Stimulated activated CD8-positive, alpha-beta memory T cell treated with anti-CD3 and anti-CD28 coated beads, Interleukin-12 subunit alpha, Interleukin-12 subunit beta, amount 100 ng/mL, for 1 hour (primary cell): ENCODE measurements at regions not wholly inside any gene's neighbourhood (a gene's known extent, or its start where the extent isn't known, plus 50 kb on each side); places are given as distances from the start of the nearest gene placed in this dataset.
"Not testable (repeated sequence)": the region's sequence is repeated elsewhere in the genome, so short reads cannot be mapped to it uniquely, and the experiment has no call there.

ENCODE experiments used
- DNase-seq: peaks from one replicate; pipeline ENCODE4 v3.0.0-alpha.2; 2020; ENCODE audit warnings: low read depth

DNA sequence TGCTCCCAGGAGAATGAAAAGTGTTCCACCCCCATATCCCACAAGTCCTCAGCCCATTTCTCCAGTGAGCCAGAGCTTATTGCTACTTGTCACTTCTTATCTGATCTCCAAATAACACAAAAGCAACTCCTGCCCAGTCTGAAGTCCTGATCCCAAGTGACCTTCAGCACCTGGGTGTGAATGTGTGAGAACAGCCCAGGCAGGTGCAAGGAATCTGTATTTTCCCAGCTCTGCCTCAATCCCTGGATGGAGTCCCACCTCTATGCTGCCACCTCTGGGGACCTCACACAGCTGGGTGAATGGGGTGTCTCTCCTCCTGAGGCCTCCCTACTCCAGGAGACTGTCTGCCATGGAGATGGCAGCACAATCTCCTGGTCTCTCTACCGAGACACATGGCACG lies 402.4 kb upstream of the PROX1 start:
- DNase-seq: no peak

DNA sequence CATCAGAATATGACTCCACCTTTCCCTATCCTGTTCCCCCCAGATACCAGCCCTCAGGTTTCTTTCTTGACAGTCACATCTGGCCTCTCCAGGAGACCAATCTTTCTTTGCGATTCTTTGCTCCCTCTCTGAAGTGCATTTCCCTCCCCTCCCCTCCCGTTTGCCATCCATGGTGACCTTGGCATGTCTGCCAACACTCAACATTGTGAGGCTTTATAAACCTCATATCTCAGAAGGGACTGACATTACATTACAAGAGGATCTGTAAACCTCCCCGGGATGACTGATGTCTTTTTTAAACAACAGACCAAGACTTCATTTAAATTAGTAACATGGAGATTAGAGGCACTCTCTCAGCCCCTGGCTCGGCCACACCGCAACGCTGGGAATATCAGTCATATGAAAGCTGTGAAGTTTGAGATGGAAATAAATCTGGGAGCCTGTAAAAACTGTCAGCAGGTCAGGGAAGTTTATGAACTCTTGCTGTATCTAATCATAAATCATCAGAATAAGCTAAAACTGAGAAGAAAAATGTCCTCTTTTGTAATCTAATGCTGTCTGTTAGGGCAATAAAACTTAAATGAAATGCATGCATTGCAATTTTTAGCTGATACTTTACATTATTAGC lies 401.7 kb upstream of the PROX1 start:
- DNase-seq: no peak

DNA sequence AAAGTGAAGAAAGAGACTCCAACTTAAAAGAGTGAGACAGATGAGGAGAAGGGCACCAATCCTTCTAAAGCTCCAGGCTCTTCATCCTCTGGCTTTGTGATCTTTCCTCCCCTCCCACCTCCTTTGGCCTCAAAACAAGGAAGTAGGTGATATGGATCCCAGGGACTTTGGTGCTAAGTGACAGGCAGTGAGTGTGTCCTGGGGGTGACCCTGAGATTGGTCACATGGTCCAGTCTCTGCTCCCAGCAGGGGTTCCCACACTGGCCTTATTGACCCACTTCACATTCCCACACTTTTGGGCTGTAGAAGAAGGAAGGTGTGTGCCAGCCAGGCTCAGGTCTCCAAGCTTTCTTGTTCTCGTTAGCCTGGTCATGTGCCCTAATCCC lies 401.2 kb upstream of the PROX1 start:
- DNase-seq: no peak

DNA sequence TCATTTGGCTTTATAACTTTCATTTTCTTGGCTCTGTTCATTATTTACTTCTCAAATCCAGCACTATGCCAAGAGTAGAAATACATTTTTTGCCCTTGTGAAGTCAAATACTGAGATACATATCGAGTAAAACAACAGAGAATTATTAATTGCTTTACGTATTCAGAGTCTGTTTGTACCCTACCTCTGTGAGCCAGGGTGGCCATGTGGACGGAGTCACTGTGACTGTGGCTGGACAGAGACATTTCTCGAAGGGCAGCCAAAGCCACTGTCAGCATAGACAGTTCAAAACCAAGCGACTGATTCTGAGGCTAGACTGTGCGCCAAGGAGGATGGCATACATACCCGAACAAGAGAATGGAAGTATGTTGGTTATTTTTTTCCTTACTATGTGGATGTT lies 391.0 kb upstream of the PROX1 start:
- no peak for DNase-seq

DNA sequence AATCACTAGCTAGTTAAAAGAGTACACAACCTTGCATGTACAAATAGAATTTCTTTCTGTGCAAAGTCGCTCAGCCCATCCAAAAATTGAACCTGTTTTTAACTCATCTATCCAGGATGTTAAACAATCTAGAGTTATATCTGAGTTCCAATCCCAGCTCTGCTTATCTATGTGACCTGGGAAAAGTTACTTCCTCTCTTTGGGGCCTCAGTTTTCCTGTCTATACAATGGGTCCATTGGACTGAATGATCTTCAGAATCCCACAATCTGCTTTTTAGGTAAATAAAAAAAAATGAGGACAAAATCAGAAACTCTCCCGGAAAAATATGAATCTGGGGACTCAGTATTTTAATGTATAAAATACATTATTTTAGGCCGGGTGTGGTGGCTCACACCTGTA lies 389.5 kb upstream of the PROX1 start:
- no peak for DNase-seq

DNA sequence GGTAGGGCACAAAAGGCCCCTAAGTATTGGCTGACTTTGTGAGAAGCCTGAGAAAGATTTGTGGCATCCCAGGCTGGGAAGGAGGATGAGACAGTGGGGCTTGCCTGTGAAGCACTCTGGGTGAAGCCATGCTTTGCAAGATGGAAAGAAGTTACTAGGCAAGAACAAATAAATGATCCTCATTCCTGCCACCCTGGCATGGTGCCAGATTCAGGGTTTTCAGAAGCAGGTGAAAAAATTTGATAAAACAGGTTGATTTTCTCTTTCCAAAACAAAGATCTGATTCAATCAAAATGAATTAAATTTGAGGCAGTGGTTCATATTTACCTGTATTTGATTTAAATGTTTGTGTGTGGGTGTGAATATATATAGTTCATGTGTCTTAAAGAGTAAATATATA lies 386.9 kb upstream of the PROX1 start:
- DNase-seq: no peak

DNA sequence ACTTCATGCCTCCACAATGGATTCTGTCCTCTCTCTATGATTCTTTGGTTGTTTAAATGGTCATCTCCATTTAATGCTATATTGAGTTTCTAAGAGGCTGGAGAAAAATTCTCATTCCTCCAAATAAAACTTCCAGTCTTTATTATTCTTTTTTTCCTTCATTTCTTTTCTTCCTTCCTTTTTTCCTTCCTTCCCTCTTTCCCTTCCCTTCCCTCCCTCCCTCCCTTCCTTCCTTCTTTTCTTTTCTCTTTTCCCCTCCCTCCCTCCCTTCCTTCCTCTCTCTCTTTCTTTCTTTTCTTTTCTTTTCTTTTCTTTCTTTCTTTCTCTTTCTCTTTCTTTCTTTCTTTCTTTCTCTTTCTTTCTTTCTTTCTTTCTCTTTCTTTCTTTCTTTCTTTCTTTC lies 386.1 kb upstream of the PROX1 start:
- not testable (repeated sequence) for DNase-seq

DNA sequence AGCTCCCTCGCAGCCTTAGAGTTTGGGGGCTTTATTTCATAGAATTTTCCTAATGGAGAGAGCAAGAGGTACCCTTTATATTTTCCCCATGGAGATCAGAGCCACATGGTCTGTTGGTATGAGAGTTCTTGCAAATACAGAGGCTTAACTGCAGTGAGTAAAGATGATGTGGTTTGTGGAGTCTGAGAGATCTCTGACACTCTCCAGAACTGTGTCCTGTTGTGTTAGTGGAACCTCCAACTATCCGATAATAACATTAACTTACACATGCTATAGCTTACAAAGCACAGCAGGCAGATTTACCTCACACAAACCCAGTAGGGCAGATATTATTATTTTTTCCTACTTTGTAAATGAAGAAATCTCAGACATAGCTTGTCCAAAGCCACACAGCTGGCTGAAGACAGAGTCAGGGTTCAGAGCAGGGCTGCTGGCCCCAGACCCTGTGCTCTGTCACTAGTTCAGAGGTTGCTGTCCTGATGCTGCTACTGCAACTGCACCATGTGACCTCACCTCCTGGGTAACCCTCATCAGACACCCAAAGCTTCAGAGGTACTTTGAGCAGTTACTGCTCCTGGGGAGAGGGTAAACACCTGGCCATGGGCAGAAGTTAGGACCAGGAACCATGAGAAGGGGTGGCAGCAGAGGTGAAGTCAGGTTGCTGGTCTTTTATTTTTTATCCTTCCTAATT lies 384.8 kb upstream of the PROX1 start:
- DNase-seq: no peak

DNA sequence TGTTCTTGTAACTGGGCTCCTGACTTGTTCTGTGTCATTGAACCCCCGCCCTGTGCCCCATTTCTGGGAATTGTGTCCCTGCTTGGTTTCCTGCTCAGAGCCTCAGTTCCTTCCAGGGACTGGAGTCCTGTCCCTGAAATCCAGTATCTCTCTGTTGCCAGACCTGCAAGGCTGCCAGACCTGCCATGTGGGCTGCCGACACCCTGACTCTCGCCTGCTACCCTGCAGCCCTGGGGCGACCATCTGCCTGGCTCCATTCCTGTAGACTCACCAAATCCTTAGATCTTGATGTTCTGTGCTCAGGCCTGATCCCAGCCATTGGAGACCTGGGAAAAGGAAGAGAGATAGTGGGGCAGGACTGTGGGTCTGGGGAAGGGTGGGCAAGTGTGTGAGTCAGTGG lies 383.3 kb upstream of the PROX1 start:
- DNase-seq: no peak

DNA sequence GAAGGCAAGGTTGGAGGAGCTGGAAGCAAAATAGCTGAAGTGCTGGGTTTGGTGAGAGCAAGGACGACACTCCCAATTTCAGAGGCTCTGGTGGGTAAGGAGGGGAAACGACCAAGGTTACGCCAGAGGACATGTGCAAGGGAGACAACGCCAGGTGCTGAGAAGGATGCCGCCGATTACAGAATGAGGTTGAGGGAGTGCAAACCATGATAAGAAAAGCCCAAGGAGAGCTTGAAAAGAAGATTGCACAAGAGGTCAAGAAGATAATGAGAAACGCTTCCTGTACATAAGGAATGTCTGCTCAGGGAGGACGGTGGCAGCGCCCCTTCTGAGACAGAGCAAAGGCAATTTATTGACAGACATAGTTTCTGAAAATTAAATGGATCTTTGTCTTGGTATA lies 382.0 kb upstream of the PROX1 start:
- DNase-seq: no peak

DNA sequence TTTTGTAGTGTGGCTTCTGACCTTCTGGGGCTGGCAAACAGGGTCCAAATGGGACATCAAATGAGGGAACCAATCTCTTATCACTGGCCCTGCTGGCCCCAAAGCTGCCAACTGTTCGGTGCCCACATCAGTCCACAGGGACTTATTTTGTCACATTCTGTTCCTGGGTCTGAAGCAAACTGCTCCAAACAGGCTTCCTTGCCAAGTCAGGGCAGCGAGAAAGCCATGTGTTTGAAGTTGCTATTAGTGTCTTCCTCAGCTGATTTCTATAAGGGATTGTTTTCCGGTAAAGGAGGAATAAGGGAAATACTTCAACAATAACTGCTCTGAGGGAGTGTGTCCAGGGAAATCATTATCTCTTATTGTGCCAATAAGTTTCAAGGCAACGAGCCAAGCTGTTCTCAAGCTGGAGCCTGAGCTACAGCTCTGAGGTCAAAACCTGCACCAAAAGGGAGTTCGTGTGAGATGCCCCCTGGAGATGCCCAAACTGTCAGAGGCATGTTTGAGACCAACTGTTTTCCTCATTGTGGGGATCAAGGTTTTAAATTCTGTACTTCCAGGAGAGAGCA lies 381.4 kb upstream of the PROX1 start:
- no peak for DNase-seq

DNA sequence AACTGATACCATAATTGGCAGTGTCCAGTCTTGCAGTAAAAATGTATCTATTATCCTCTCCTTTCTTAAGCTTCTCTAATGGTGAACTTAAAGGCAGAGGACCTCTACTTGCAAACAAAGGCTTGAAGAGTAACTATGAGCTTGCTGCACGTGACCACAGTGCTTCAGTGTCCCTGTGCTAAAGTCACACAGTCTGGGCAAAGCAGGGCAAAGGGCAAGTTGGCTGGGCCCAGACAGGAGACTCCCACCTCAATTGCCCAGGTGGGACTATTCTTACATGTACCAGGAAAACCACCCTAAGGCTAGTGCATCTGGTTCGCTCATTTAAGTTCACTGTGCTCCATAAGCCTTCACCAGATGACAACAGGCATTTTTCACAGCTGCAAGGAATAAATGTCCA lies 374.2 kb upstream of the PROX1 start:
- no peak for DNase-seq

DNA sequence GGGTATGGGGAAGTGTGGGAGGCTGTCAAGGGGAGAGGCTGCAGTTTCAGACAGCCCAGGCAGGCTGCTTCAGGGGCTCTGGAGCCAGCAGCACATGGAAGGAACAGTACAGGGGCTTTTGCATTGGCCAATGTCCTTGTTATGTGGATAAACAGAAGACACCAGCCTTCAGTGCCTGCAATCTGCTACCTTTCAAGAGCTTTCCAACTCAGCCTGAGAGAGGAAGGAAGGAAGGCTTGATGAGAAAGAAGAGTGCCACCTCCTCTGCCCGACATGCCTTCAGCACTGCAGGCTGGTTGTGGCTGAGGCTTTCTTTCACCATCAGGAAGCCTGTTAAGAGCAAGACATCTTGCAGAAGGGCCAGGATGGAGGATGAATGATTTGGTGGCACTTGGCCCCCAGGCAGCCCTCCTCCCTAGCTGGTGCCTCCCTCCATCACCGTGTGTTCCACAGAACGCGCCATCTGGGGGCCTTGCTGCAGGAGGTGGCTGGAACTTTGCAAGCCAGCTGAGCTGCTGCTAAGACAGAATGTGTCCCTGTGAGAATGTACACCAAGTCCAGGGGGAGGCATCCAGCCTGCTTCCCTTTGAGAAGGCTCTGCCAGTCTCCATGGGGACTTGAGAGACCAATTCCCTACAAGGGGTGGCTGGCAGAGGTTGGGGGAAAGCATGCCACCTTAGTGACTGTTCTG lies 372.4 kb upstream of the PROX1 start:
- no peak for DNase-seq

DNA sequence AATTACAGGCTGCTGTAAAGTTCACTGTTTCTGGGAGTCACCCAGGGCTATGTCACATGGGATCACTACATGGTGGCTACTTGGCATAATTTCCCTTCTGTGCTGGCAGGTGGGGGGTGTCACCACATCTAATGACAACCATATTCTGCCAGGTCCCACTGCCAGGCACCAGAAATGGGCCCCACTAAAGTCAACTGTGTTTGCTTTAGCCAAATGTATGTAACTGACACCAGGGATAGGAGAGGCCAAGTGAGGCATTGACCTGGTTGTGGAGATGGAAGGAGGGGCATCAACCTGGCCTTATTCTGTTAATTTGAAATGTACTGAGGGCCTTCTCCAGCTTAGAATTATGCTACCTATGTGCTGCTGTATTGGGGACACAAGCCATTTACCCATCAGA lies 370.6 kb upstream of the PROX1 start:
- no peak for DNase-seq

DNA sequence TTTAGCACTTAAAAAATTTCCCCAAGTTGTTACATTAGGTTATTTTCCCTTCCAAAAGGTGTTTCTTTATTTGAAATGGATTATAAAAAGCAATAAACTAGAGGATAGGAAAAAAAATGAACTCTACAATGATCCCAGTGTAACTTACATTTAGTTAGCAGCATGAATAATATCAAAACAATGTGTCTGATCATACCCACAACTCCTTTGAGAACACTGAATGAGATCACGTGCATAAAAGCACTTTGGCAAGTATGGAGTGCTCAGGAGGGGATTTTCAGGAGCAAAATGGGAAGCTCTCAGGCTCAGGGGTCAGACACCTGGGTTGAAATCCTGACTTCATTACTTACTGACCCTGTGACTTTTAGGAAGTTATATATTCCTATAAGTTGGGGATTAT lies 369.7 kb upstream of the PROX1 start:
- DNase-seq: no peak

DNA sequence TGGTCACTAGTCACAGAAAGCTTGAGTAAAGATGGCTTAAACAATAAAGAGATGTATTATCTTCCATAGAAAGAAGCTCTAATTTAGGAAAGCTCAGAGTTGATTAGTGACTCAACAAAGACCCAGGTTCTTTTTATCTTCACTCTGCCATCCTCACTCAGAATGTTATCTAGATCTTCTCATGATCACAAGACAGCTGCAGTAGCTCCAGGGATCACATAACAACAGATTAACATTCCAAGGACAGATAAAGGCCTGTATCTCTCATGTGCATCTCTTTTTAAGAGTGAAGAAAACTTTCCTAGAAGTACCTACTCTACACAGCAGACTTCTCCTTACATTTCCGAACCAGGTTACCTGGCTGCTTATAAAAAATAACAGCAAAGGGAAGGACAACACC lies 368.7 kb upstream of the PROX1 start:
- DNase-seq: no peak

DNA sequence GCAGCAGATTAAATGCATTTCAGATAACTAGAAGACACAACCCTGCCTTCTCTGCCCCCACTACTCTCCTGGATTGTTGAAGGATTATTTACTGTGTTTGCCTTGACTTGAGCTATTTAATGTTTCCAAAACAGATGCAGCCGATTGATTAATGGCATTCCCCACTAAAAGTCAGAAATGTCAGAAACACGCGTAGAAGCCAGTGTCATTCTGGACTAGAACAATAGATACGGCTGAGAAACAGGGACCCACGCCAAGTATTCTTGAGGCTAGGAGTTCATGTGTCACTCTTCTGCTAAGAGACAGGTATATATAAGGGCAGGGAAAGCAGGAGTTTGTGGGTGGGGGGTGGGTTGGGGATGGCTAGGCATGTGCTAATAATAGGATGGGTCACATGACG lies 366.7 kb upstream of the PROX1 start:
- no peak for DNase-seq

DNA sequence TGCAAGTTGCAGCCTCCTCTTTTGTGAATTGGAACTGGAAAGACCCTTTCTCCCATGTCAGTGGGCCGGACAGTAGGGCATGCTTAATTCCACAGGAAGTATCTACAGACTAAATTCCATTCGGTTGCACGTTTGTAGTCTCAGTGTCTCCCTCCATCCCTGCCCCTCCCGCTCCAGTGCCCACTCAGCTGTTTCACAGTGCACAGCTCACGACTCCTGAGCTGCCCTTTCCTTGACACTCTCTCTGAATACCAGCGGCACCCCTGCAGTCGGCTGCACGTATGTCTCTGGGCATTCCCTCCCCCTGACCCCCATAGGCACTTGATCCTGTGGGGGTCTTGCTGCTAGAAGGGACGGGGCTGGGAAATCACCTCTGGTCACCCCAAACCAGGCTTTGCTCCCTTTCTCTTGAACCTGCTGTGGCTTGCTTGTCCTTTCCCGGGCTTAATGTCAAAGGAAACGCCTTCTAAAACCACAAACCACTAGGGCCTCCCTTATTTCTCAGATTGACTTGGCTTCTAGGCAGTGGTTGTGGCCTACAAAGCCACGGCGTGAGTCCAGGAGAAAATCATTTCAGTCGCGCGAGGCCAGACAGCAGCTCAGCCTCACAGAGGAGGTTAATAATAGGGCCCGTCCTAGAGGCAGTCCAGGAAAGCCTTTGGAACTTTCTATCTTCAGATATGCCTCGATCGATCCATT lies 365.3 kb upstream of the PROX1 start:
- no peak for DNase-seq

DNA sequence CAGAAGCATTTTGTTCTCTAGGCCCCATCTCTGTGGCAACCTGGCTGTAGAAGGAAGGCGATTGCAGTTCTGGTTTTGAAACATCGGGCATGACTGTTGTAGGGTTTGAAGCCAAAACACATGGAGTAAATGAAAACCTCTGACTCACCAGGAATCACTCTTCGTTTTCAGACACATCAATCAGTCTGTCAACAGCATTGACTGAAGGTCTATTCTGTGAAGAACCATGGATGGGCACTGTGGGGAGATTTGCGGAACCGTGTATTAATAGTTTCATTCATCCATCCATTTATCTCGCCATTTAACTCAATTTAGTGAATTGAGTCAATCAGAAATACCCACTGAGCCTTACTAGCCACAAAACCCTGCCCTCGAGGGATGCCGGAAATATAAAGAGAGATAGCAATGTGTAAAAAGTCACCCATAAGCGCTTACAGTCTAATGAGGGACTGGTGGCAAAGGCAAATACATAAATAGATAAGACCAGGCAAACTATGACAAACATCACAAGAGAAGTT lies 364.6 kb upstream of the PROX1 start:
- no peak for DNase-seq

DNA sequence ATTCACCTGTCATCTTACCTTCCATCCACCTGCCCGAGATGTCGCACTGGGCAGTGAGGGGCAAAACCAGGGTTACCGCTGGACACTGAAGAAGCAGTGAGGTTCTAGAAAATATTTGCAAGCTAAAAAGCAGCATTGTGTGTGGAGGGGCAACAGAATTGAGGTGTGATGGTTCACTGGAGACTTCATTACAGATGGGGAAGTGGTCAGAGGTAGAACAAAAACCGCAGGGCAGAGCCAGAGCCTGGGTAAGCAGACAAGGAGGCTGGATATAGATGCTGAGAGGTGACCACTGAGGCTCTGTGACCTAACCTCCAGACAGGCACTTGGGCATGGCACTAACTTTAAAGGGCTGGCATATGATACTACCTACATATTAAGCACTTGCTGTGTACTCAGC lies 363.9 kb upstream of the PROX1 start:
- DNase-seq: no peak

DNA sequence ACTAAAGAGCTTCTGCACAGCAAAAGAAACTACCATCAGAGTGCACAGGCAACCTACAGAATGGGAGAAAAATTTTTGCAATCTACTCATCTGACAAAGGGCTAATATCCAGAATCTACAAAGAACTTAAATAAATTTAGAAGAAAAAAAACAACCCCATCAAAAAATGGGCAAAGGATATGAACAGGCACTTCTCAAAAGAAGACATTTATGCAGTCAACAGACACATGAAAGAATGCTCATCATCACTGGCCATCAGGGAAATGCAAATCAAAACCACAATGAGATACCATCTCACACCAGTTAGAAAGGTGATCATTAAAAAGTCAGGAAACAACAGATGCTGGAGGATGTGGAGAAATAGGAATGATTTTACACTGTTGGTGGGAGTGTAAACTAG lies 351.0 kb upstream of the PROX1 start:
- DNase-seq: not testable (repeated sequence)

DNA sequence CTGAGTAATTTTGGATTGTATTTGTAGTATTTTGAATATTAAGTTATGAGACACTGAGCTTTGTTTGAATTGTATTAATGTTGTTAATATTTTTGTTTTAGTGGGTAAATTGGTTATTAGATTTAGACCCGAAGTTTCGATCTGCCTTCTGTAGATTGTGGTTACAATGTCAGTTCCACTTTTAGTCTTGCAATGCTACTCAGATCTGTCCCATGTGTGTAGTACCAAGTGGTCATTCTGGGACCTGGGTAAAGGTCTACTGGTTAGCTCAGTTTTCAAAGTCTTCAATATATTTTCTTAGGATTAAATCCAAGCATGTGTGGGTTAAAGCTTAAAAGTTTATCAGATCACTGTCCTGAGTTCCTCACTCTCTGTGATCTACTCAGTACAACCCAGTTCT lies 346.5 kb upstream of the PROX1 start:
- DNase-seq: no peak

DNA sequence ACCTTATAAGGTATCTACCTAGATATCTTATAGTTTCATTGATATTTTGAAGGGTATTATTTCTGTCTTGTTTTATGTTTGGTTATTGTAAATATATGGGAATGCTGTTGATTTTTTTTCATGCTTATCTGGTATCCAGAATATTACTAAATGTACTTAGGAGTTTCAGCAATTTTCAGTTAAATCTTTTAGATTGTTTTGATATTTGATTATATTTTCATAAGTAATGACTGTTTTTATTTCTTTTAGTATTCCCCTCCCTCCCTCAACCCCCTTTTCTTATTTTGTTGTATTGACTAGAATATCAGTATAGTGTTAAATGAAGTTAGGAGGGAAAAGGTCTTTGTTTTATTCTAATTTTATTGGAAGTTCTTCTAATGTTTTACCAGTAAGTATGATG lies 344.4 kb upstream of the PROX1 start:
- no peak for DNase-seq
